Smooth muscle cell (in vitro differentiated cells): ENCODE measurements at regions not wholly inside any gene's neighbourhood (a gene's known extent, or its start where the extent isn't known, plus 50 kb on each side); places are given as distances from the start of the nearest gene placed in this dataset.
"Not testable (repeated sequence)": the region's sequence is repeated elsewhere in the genome, so short reads cannot be mapped to it uniquely, and the experiment has no call there.

ENCODE experiments used
- DNase-seq: peaks from one replicate; lab custom pipeline; 2025; ENCODE audit not compliant: unreplicated experiment; lab: John Stamatoyannopoulos, UW
- H2AFZ ChIP-seq: fragments of 200-600 bp; sonication (generic); 2 replicates; pipeline ENCODE4 v1.6.0; 2016; ENCODE audit warnings: antibody characterized with exemption, low read depth, mild to moderate bottlenecking
- H3F3A ChIP-seq: fragments of 200-600 bp; sonication (generic); 2 replicates; pipeline ENCODE4 v1.6.0; 2017; ENCODE audit warnings: antibody characterized with exemption, low read depth
- H3K27ac ChIP-seq: fragments of 200-600 bp; sonication (generic); 2 replicates; pipeline ENCODE4 v1.5.1; 2016; ENCODE audit warnings: low read depth, mild to moderate bottlenecking
- H3K27me3 ChIP-seq: fragments of 200-600 bp; sonication (generic); 2 replicates; pipeline ENCODE4 v1.6.1; 2016; ENCODE audit warnings: low read depth, mild to moderate bottlenecking
- H3K36me3 ChIP-seq: fragments of 200-600 bp; sonication (generic); 2 replicates; pipeline ENCODE4 v1.5.1; 2016; ENCODE audit warnings: low read depth
- H3K4me1 ChIP-seq: fragments of 200-600 bp; sonication (generic); 2 replicates; pipeline ENCODE4 v1.5.1; 2016; ENCODE audit warnings: low read depth
- H3K4me2 ChIP-seq: fragments of 200-600 bp; sonication (generic); 2 replicates; pipeline ENCODE4 v1.6.0; 2016; ENCODE audit warnings: mild to moderate bottlenecking
- H3K4me3 ChIP-seq: fragments of 200-600 bp; sonication (generic); 2 replicates; pipeline ENCODE4 v1.5.1; 2016; ENCODE audit warnings: mild to moderate bottlenecking
- H3K79me2 ChIP-seq: fragments of 200-600 bp; sonication (generic); 2 replicates; pipeline ENCODE4 v1.6.0; 2016; ENCODE audit warnings: low read depth, mild to moderate bottlenecking
- H3K9ac ChIP-seq: fragments of 200-600 bp; sonication (generic); 2 replicates; pipeline ENCODE4 v1.6.0; 2016; ENCODE audit warnings: low read depth
- H3K9me3 ChIP-seq: fragments of 200-600 bp; sonication (generic); replicated peaks from 2 replicates; pipeline ENCODE4 v1.5.1; 2016; ENCODE audit warnings: low read depth
- H4K20me1 ChIP-seq: fragments of 200-600 bp; sonication (generic); 2 replicates; pipeline ENCODE4 v1.6.0; 2016; ENCODE audit warnings: low read depth
- WGBS: methylation state at CpG from one replicate; pipeline ENCODE4 v1.1.7; 2016; ENCODE audit warnings: low lambda C conversion rate; 5-methylcytosine and 5-hydroxymethylcytosine counted together
- TF ChIP-seq, protein P1 (sequence below): fragments of 200-600 bp; sonication (generic); IDR thresholded peaks from 2 replicates; pipeline ENCODE4 v1.5.1; 2017; ENCODE audit warnings: borderline replicate concordance, mild to moderate bottlenecking, antibody characterized with exemption; ENCODE audit not compliant: insufficient read depth, poor library complexity, severe bottlenecking

DNA sequence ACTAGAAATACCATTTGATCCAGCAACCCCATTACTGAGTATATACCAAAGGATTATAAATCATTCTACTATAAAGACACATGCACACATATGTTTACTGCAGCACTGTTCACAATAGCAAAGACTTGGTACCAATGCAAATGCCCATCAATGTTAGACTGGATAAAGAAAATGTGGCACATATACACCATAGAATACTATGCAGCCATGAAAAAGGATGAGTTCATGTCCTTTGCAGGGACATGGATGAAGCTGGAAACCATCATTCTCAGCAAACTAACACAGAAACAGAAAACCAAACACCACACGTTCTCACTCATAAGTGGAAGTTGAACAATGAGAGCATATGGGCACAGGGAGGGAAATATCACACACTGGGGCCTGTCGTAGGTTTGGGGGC is 106.0 kb downstream of the SPATA18 start:
- not testable (repeated sequence) for DNase-seq, H3K36me3 ChIP-seq, H3K9ac ChIP-seq

DNA sequence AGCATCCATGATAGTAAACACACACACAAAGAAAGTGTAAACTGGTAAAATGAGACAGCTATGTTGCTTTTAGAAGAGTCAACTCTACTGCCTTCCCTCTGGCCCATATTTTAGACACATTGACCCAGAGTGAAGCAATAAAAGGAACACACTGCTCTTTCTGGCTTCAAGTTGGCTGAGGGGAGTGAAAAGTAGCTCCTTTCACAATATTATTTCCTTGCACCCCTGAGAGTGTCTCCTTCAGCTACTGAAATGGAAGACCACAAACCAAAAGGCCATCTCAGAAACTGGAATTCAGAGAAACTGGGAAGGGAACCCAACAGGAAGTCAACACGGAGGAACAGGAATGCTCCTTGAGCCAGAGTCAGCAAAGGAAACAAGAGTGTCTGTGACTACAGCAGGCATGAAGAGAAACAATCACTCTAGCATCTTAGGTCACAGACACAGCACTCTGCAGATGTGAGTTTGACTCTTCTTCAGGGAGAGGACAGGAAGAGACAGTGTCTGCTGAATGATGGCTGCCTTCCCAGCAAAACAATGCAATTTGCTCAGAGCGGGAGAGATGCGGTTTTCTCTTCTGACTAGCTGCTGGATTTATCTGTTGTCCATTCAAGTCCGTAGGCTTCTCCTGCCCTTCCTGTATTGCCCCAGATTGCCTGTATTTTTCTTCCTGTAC is 106.7 kb downstream of the SPATA18 start:
- Histone ChIP-seq H3K36me3 (no peaks in the 10 kb centered on the region), H3K9ac (no peak overlapping the region), H4K20me1 (no peaks in the 10 kb centered on the region), H3K4me1 (no peaks in the 10 kb centered on the region), H3K4me2 (no peak overlapping the region), H2AFZ (peak overlapping the region; percentile 27), H3K27ac (no peak overlapping the region), H3K79me2 (no peaks in the 10 kb centered on the region), H3K9me3 (no peaks in the 10 kb centered on the region), H3K27me3 (no peaks in the 10 kb centered on the region), H3F3A (no peaks in the 10 kb centered on the region), H3K4me3 (no peak overlapping the region)
- WGBS = 68% methylated on average over 4 of the region's 4 CpGs
- no peak for DNase-seq
- TF ChIP-seq, protein P1, sequence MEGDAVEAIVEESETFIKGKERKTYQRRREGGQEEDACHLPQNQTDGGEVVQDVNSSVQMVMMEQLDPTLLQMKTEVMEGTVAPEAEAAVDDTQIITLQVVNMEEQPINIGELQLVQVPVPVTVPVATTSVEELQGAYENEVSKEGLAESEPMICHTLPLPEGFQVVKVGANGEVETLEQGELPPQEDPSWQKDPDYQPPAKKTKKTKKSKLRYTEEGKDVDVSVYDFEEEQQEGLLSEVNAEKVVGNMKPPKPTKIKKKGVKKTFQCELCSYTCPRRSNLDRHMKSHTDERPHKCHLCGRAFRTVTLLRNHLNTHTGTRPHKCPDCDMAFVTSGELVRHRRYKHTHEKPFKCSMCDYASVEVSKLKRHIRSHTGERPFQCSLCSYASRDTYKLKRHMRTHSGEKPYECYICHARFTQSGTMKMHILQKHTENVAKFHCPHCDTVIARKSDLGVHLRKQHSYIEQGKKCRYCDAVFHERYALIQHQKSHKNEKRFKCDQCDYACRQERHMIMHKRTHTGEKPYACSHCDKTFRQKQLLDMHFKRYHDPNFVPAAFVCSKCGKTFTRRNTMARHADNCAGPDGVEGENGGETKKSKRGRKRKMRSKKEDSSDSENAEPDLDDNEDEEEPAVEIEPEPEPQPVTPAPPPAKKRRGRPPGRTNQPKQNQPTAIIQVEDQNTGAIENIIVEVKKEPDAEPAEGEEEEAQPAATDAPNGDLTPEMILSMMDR = no peak

More for the DNA sequence above, 106.0 kb downstream of the SPATA18 start:
- not testable (repeated sequence) for H3K9me3 ChIP-seq, H3K79me2 ChIP-seq, H2AFZ ChIP-seq, H3K4me2 ChIP-seq, H3K27ac ChIP-seq, H3K4me1 ChIP-seq, H3K4me3 ChIP-seq, H4K20me1 ChIP-seq, H3F3A ChIP-seq, H3K27me3 ChIP-seq
- WGBS = 90% methylated on average over 2 of the region's 2 CpGs

DNA sequence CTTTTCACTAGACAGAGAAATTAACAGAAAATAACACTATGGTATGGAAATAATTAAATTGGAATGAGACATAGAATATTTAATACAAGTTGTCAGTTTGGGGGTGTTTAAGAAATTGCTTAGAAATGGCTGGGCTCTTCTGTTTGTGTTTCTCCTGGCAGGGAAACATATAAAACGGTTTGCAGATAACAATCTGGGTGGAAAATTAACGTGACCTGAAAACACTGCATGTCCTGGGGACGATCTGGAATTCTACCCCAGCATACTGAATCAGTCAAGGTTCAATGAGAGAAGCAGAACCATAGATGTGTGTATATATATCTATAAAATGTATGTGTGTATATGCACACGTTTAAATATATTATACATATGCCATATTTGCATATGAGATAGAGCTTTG is 109.8 kb downstream of the SPATA18 start:
- no peaks in the 10 kb centered on the region for H4K20me1 ChIP-seq
- no peaks in the 10 kb centered on the region for H3K4me1 ChIP-seq
- H3K27me3 ChIP-seq = no peaks in the 10 kb centered on the region
- no peaks in the 10 kb centered on the region for H3K79me2 ChIP-seq
- TF ChIP-seq, protein P1 = no peak
- no peak overlapping the region for H3K4me3 ChIP-seq
- no peaks in the 10 kb centered on the region for H3F3A ChIP-seq
- H3K27ac ChIP-seq = no peak overlapping the region
- H3K36me3 ChIP-seq = no peaks in the 10 kb centered on the region
- 78% methylated on average over 4 of the region's 4 CpGs for WGBS
- no peak overlapping the region for H3K4me2 ChIP-seq
- DNase-seq = no peak
- no peaks in the 10 kb centered on the region for H3K9me3 ChIP-seq
- no peak overlapping the region for H2AFZ ChIP-seq
- no peak overlapping the region for H3K9ac ChIP-seq

DNA sequence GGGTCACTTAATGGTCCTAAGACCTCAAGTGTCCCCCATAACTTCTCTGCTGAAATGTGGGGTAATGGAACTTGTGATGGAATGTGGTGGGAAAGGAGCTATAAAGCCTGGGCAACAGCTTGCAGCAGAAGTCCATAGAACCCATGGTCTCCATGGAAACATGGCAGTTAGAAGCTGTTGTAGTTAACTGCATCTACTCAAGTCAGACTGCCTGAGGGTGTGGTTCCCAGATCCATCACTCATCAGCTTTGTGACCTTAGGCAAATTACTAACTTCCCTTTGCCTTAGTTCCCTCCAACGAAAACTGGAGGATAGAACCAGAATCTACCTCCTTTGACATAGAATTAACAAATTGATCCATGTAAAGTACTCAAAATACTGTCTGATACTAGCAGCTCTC is 113.0 kb downstream of the SPATA18 start:
- TF ChIP-seq, protein P1 = no peak
- WGBS = 70% methylated on average over 1 of the region's 1 CpG
- H3K4me3 ChIP-seq = no peak overlapping the region
- no peaks in the 10 kb centered on the region for H3K36me3 ChIP-seq
- no peaks in the 10 kb centered on the region for H3K79me2 ChIP-seq
- no peaks in the 10 kb centered on the region for H3F3A ChIP-seq
- no peaks in the 10 kb centered on the region for H3K9me3 ChIP-seq
- no peak overlapping the region for H3K9ac ChIP-seq
- H3K4me1 ChIP-seq = no peaks in the 10 kb centered on the region
- H3K4me2 ChIP-seq = no peak overlapping the region
- H2AFZ ChIP-seq = no peak overlapping the region
- no peak for DNase-seq
- H3K27ac ChIP-seq = no peak overlapping the region
- H3K27me3 ChIP-seq = no peaks in the 10 kb centered on the region
- no peaks in the 10 kb centered on the region for H4K20me1 ChIP-seq
